Progenitor cell of endocrine pancreas (in vitro differentiated cells): ENCODE measurements at regions not wholly inside any gene's neighbourhood (a gene's known extent, or its start where the extent isn't known, plus 50 kb on each side); places are given as distances from the start of the nearest gene placed in this dataset.

Experiments
- DNase-seq: peaks from one replicate; pipeline ENCODE4 v3.0.0; 2021; ENCODE audit warnings: low spot score; ENCODE audit not compliant: unreplicated experiment
- H3K27ac Mint-ChIP-seq: 2 replicates; pipeline ENCODE4 v1.8.0; 2021; ENCODE audit warnings: mild to moderate bottlenecking, moderate library complexity, mixed read lengths
- H3K27me3 Mint-ChIP-seq: 2 replicates; pipeline ENCODE4 v1.8.0; 2021; ENCODE audit warnings: mixed read lengths
- H3K36me3 Mint-ChIP-seq: 2 replicates; pipeline ENCODE4 v1.8.0; 2022; ENCODE audit warnings: mixed read lengths; ENCODE audit not compliant: insufficient read depth
- H3K4me1 Mint-ChIP-seq: 2 replicates; pipeline ENCODE4 v1.8.0; 2021; ENCODE audit warnings: low read depth, mixed read lengths
- H3K4me3 Mint-ChIP-seq: 2 replicates; pipeline ENCODE4 v1.8.0; 2021; ENCODE audit warnings: low read depth, mild to moderate bottlenecking, moderate library complexity, mixed read lengths
- H3K9me3 Mint-ChIP-seq: 2 replicates; pipeline ENCODE4 v1.8.0; 2021; ENCODE audit warnings: low read depth, mixed read lengths
- CTCF ChIP-seq: fragments of 200-600 bp; sonication (generic); IDR thresholded peaks from one replicate; pipeline ENCODE4 v1.5.0; 2021; ENCODE audit warnings: antibody characterized with exemption, mild to moderate bottlenecking; ENCODE audit not compliant: unreplicated experiment

DNA sequence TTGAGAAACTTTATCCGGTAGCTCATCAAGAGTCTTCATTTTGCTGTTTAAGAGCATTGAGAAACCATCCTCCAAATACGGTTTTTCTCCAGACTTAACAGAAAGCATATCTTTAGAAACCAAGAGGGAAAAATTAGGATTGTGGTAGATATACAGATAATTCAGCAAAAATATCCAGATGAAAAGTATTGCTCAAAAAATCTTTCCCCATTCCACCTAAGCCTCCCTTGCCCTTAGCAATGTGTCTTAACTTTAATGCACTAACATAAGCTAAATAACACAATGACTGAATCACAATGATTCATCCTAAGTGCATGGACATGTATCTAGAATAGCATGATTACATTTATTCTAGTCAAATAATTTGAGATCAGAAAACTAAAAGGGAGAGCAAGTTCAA is 130.3 kb upstream of the TARS1 start:
- peaks cover 5% of the 10 kb centered on the region for H3K4me1 Mint-ChIP-seq
- no peaks in the 10 kb centered on the region for H3K27me3 Mint-ChIP-seq
- no peak overlapping the region for H3K27ac Mint-ChIP-seq
- H3K36me3 Mint-ChIP-seq, result no peaks in the 10 kb centered on the region
- no peaks in the 10 kb centered on the region for H3K9me3 Mint-ChIP-seq
- TF ChIP-seq CTCF, result no peak
- no peak overlapping the region for H3K4me3 Mint-ChIP-seq
- DNase-seq, result no peak

DNA sequence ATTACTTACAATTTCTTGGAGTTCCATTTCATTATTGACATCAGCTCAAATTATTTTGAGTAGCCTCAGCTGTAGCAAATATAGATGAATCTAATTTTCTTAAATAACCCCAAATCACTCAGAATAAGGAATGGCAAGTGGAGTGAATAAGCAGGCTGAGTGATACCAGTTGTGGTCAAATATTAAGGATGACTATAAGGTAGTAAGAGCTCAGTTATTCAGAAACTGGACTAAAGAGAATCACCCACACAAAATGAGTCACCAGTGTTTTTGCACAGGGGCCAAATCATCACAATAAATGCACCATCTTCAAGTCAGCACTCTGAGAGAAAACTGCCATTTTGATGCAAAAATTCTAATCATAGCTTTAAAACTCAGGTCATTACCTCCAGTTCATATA is 128.9 kb upstream of the TARS1 start:
- Mint-ChIP-seq H3K9me3 (peaks cover 2% of the 10 kb centered on the region), H3K4me3 (no peak overlapping the region), H3K36me3 (no peaks in the 10 kb centered on the region), H3K4me1 (peaks cover 4% of the 10 kb centered on the region), H3K27ac (no peak overlapping the region), H3K27me3 (no peaks in the 10 kb centered on the region)
- DNase-seq, result no peak
- TF ChIP-seq CTCF, result no peak

GRCh38 chr5:33312571-33313549 is 127.9 kb upstream of the TARS1 start:
- no peak for TF ChIP-seq CTCF
- Mint-ChIP-seq H3K4me3 (no peak overlapping the region), H3K9me3 (peaks cover 4% of the 10 kb centered on the region), H3K4me1 (peaks cover 4% of the 10 kb centered on the region), H3K27ac (no peak overlapping the region), H3K36me3 (no peaks in the 10 kb centered on the region), H3K27me3 (no peaks in the 10 kb centered on the region)
- DNase-seq, result no peak

DNA sequence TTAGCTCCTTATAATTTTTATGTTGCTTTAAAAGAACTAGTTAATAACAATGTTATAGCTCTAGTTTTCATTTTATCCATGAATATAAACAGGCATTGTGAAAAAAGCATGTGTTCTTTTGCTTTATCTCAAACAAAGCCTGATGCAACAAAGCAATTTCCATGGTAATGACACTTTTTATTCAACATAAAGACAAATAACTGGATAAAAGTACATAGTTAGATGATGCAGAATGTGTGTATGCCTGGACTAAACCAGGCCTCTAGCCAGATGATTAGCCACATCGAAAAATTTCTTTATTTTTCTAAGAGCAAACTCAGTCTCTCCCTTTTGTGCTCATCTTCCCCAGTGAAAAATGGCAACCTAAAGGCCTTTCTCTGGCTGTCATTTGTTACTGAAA is 125.6 kb upstream of the TARS1 start:
- no peak for DNase-seq
- H3K9me3 Mint-ChIP-seq, result peaks cover 4% of the 10 kb centered on the region
- no peak for TF ChIP-seq CTCF
- H3K4me3 Mint-ChIP-seq, result no peak overlapping the region
- no peaks in the 10 kb centered on the region for H3K27me3 Mint-ChIP-seq
- no peaks in the 10 kb centered on the region for H3K36me3 Mint-ChIP-seq
- no peaks in the 10 kb centered on the region for H3K4me1 Mint-ChIP-seq
- no peak overlapping the region for H3K27ac Mint-ChIP-seq

DNA sequence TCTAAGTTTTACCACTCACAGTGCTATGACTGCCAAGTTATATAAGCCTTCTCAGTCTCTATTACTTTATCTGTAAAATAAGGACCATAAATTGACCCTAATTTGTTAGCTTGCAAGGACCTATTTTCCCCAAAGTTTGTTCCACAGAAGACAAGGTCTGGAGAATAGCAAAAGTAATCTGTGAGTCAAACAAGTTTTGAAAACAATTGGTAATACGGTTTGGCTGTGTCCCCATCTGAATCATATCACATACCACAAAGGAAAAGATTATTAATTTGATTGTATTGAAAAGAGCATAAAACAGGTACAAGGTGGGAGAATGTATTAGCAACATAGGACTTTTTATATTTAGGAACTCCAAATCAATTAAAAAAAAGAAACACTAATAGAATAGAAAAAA is 124.0 kb upstream of the TARS1 start:
- DNase-seq, result no peak
- Mint-ChIP-seq H3K27ac (no peak overlapping the region), H3K4me3 (no peak overlapping the region), H3K27me3 (no peaks in the 10 kb centered on the region), H3K9me3 (peaks cover 4% of the 10 kb centered on the region), H3K36me3 (no peaks in the 10 kb centered on the region), H3K4me1 (no peaks in the 10 kb centered on the region)
- no peak for TF ChIP-seq CTCF
